Endothelial cell of umbilical vein (primary cell): ENCODE measurements at regions not wholly inside any gene's neighbourhood (a gene's known extent, or its start where the extent isn't known, plus 50 kb on each side); places are given as distances from the start of the nearest gene placed in this dataset.
"Not testable (repeated sequence)": the region's sequence is repeated elsewhere in the genome, so short reads cannot be mapped to it uniquely, and the experiment has no call there.

Source experiments
- EZH2 ChIP-seq: IDR thresholded peaks from 2 replicates; pipeline ENCODE4 v1.6.1; 2012; ENCODE audit warnings: borderline replicate concordance, low read depth, mild to moderate bottlenecking, moderate library complexity, low read length, inconsistent platforms; ENCODE audit not compliant: severe bottlenecking
- JUN ChIP-seq: IDR thresholded peaks from 2 replicates; pipeline ENCODE4 v1.6.1; 2011; ENCODE audit warnings: borderline replicate concordance, low read depth; ENCODE audit not compliant: insufficient read length, insufficient read depth
- MAX ChIP-seq: IDR thresholded peaks from 2 replicates; pipeline ENCODE4 v1.6.1; 2011; ENCODE audit not compliant: insufficient read depth, insufficient read length
- MYC ChIP-seq: IDR thresholded peaks from one replicate; pipeline ENCODE4 v1.6.1; 2011; ENCODE audit warnings: mild to moderate bottlenecking, low read depth, low read length
- POLR2A ChIP-seq: IDR thresholded peaks from 2 replicates; pipeline ENCODE4 v1.6.1; 2012; ENCODE audit warnings: low read depth, mild to moderate bottlenecking, control low read depth, low read length
- POLR2AphosphoS5 ChIP-seq: IDR thresholded peaks from 2 replicates; pipeline ENCODE4 v1.6.1; 2012; ENCODE audit warnings: low read depth, mild to moderate bottlenecking, control low read depth, low read length, moderate library complexity; ENCODE audit not compliant: insufficient read depth
- TF ChIP-seq, protein P1 (sequence below), 2 donors: IDR thresholded peaks; 1 replicate in 1 of 2; 2 replicates in 1 of 2; pipeline ENCODE4 v1.5.1; 2011; ENCODE audit warnings: low read length in 2 of 2, mild to moderate bottlenecking in 2 of 2, moderate library complexity in 2 of 2, control low read depth in 1 of 2, inconsistent platforms in 1 of 2, low read depth in 1 of 2; ENCODE audit not compliant: insufficient read depth in 1 of 2; ENCODE audit errors: extremely low read depth in 1 of 2

- TF ChIP-seq, protein P1, sequence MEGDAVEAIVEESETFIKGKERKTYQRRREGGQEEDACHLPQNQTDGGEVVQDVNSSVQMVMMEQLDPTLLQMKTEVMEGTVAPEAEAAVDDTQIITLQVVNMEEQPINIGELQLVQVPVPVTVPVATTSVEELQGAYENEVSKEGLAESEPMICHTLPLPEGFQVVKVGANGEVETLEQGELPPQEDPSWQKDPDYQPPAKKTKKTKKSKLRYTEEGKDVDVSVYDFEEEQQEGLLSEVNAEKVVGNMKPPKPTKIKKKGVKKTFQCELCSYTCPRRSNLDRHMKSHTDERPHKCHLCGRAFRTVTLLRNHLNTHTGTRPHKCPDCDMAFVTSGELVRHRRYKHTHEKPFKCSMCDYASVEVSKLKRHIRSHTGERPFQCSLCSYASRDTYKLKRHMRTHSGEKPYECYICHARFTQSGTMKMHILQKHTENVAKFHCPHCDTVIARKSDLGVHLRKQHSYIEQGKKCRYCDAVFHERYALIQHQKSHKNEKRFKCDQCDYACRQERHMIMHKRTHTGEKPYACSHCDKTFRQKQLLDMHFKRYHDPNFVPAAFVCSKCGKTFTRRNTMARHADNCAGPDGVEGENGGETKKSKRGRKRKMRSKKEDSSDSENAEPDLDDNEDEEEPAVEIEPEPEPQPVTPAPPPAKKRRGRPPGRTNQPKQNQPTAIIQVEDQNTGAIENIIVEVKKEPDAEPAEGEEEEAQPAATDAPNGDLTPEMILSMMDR (IDR thresholded peaks at IDR 0.05; ENCODE audit: extremely low read depth in 1 of 2, insufficient read depth in 1 of 2, low read depth in 1 of 2, low read length in 2 of 2) = not testable (repeated sequence)
- not testable (repeated sequence) for TF ChIP-seq MYC, POLR2A, JUN, POLR2AphosphoS5, EZH2, MAX
Observed at GRCh38 chr17:68666438-68666837, 65.3 kb upstream of the FAM20A start.
